ENCODE measurements at regions not wholly inside any gene's neighbourhood (a gene's known extent, or its start where the extent isn't known, plus 50 kb on each side); places are given as distances from the start of the nearest gene placed in this dataset.

- Histone ChIP-seq H3K9me3 (ENCODE audit: low read length) (no peaks in the 10 kb centered on the region), H3K27ac (ENCODE audit: low read depth, low read length) (no peak overlapping the region), H3K36me3 (ENCODE audit: insufficient read depth, low read length) (no peaks in the 10 kb centered on the region), H3K4me1 (ENCODE audit: insufficient read depth, low read length) (no peaks in the 10 kb centered on the region), H3K27me3 (ENCODE audit: insufficient read depth, low read length, poor library complexity, severe bottlenecking) (no peaks in the 10 kb centered on the region), H3K4me3 (ENCODE audit: low read length) (no peak overlapping the region)
- Mint-ChIP-seq H3K9me3 (peaks cover 3 to 44% (median 8%) of the 10 kb centered on the region in 5 donors), H3K27me3 (peaks cover 0 to 2% of the 10 kb centered on the region in 2 donors), H3K4me3 (no peak overlapping the region), H3K27ac (no peak overlapping the region), H3K36me3 (no peaks in the 10 kb centered on the region), H3K4me1 (no peaks in the 10 kb centered on the region)
- POLR2A ChIA-PET: no interaction called here
- DNase-seq: no peak
- CTCF ChIA-PET: no interaction called here
Observed at GRCh38 chr7:80403686-80404241, 108.1 kb downstream of the GNAT3 start.

GRCh38 chr7:80401708-80402107 lies 110.2 kb downstream of the GNAT3 start:
- Histone ChIP-seq H3K27ac (ENCODE audit: low read depth, low read length) (no peak overlapping the region), H3K4me1 (ENCODE audit: insufficient read depth, low read length) (no peaks in the 10 kb centered on the region), H3K27me3 (ENCODE audit: insufficient read depth, low read length, poor library complexity, severe bottlenecking) (no peaks in the 10 kb centered on the region), H3K36me3 (ENCODE audit: insufficient read depth, low read length) (no peaks in the 10 kb centered on the region), H3K4me3 (ENCODE audit: low read length) (no peak overlapping the region), H3K9me3 (ENCODE audit: low read length) (peaks cover 3% of the 10 kb centered on the region)
- ChIA-PET CTCF (no interaction called here), POLR2A (no interaction called here)
- no peak overlapping the region for H3K4me3 Mint-ChIP-seq
- DNase-seq: no peak
- H3K36me3 Mint-ChIP-seq: no peaks in the 10 kb centered on the region
- peaks cover 0 to 2% of the 10 kb centered on the region in 2 donors for H3K27me3 Mint-ChIP-seq
- no peak overlapping the region for H3K27ac Mint-ChIP-seq
- no peaks in the 10 kb centered on the region for H3K4me1 Mint-ChIP-seq
- H3K9me3 Mint-ChIP-seq: peaks cover 3 to 35% (median 6%) of the 10 kb centered on the region in 5 donors

GRCh38 chr7:80393786-80394185 lies 118.1 kb downstream of the GNAT3 start:
- no peak for DNase-seq
- peaks cover 2 to 19% (median 7%) of the 10 kb centered on the region in 5 donors for H3K9me3 Mint-ChIP-seq
- Histone ChIP-seq H3K27me3 (ENCODE audit: insufficient read depth, low read length, poor library complexity, severe bottlenecking) (no peaks in the 10 kb centered on the region), H3K36me3 (ENCODE audit: insufficient read depth, low read length) (no peaks in the 10 kb centered on the region), H3K9me3 (ENCODE audit: low read length) (peaks cover 3% of the 10 kb centered on the region), H3K27ac (ENCODE audit: low read depth, low read length) (no peak overlapping the region), H3K4me1 (ENCODE audit: insufficient read depth, low read length) (no peaks in the 10 kb centered on the region), H3K4me3 (ENCODE audit: low read length) (no peak overlapping the region)
- H3K36me3 Mint-ChIP-seq: no peaks in the 10 kb centered on the region
- ChIA-PET POLR2A (no interaction called here), CTCF (no interaction called here)
- H3K4me1 Mint-ChIP-seq: no peaks in the 10 kb centered on the region
- no peaks in the 10 kb centered on the region for H3K27me3 Mint-ChIP-seq
- H3K27ac Mint-ChIP-seq: no peak overlapping the region
- no peak overlapping the region for H3K4me3 Mint-ChIP-seq

GRCh38 chr7:80392229-80393169 lies 119.4 kb downstream of the GNAT3 start:
- no peaks in the 10 kb centered on the region for H3K4me1 ChIP-seq (ENCODE audit: insufficient read depth, low read length)
- POLR2A ChIA-PET: no interaction called here
- Mint-ChIP-seq H3K27ac (no peak overlapping the region), H3K4me1 (no peaks in the 10 kb centered on the region), H3K4me3 (no peak overlapping the region), H3K27me3 (no peaks in the 10 kb centered on the region), H3K9me3 (peaks cover 2 to 18% (median 11%) of the 10 kb centered on the region in 5 donors), H3K36me3 (no peaks in the 10 kb centered on the region)
- H3K27ac ChIP-seq (ENCODE audit: low read depth, low read length): no peak overlapping the region
- no peaks in the 10 kb centered on the region for H3K27me3 ChIP-seq (ENCODE audit: insufficient read depth, low read length, poor library complexity, severe bottlenecking)
- H3K9me3 ChIP-seq (ENCODE audit: low read length): peaks cover 2% of the 10 kb centered on the region
- H3K4me3 ChIP-seq (ENCODE audit: low read length): no peak overlapping the region
- no peaks in the 10 kb centered on the region for H3K36me3 ChIP-seq (ENCODE audit: insufficient read depth, low read length)
- CTCF ChIA-PET: no interaction called here
- DNase-seq: peak in 1 of 5 donors; percentile 16

- ChIA-PET CTCF (no interaction called here), POLR2A (no interaction called here)
- Mint-ChIP-seq H3K36me3 (no peaks in the 10 kb centered on the region), H3K27me3 (no peaks in the 10 kb centered on the region), H3K9me3 (peaks cover 5 to 22% (median 10%) of the 10 kb centered on the region in 5 donors), H3K27ac (no peak overlapping the region), H3K4me1 (no peaks in the 10 kb centered on the region), H3K4me3 (no peak overlapping the region)
- DNase-seq: no peak
- Histone ChIP-seq H3K4me1 (ENCODE audit: insufficient read depth, low read length) (no peaks in the 10 kb centered on the region), H3K27ac (ENCODE audit: low read depth, low read length) (no peak overlapping the region), H3K4me3 (ENCODE audit: low read length) (no peak overlapping the region), H3K36me3 (ENCODE audit: insufficient read depth, low read length) (no peaks in the 10 kb centered on the region), H3K27me3 (ENCODE audit: insufficient read depth, low read length, poor library complexity, severe bottlenecking) (no peaks in the 10 kb centered on the region), H3K9me3 (ENCODE audit: low read length) (no peaks in the 10 kb centered on the region)
Observed at GRCh38 chr7:80387634-80388193, 124.2 kb downstream of the GNAT3 start.

GRCh38 chr7:80386686-80387085 lies 125.2 kb downstream of the GNAT3 start:
- DNase-seq: no peak
- H3K9me3 ChIP-seq (ENCODE audit: low read length): no peaks in the 10 kb centered on the region
- no peak overlapping the region for H3K4me3 Mint-ChIP-seq
- no peak overlapping the region for H3K27ac ChIP-seq (ENCODE audit: low read depth, low read length)
- CTCF ChIA-PET: no interaction called here
- no peak overlapping the region for H3K4me3 ChIP-seq (ENCODE audit: low read length)
- H3K27me3 Mint-ChIP-seq: no peaks in the 10 kb centered on the region
- H3K4me1 Mint-ChIP-seq: no peaks in the 10 kb centered on the region
- H3K27me3 ChIP-seq (ENCODE audit: insufficient read depth, low read length, poor library complexity, severe bottlenecking): no peaks in the 10 kb centered on the region
- H3K36me3 ChIP-seq (ENCODE audit: insufficient read depth, low read length): no peaks in the 10 kb centered on the region
- H3K36me3 Mint-ChIP-seq: no peaks in the 10 kb centered on the region
- peaks cover 2 to 25% (median 9%) of the 10 kb centered on the region in 5 donors for H3K9me3 Mint-ChIP-seq
- H3K27ac Mint-ChIP-seq: no peak overlapping the region
- no peaks in the 10 kb centered on the region for H3K4me1 ChIP-seq (ENCODE audit: insufficient read depth, low read length)
- POLR2A ChIA-PET: no interaction called here

- Mint-ChIP-seq H3K27me3 (no peaks in the 10 kb centered on the region), H3K9me3 (peaks cover 2 to 23% (median 7%) of the 10 kb centered on the region in 5 donors), H3K27ac (no peak overlapping the region), H3K4me3 (no peak overlapping the region), H3K36me3 (no peaks in the 10 kb centered on the region), H3K4me1 (no peaks in the 10 kb centered on the region)
- H3K4me3 ChIP-seq (ENCODE audit: low read length): no peak overlapping the region
- H3K27me3 ChIP-seq (ENCODE audit: insufficient read depth, low read length, poor library complexity, severe bottlenecking): no peaks in the 10 kb centered on the region
- no peak overlapping the region for H3K27ac ChIP-seq (ENCODE audit: low read depth, low read length)
- no peaks in the 10 kb centered on the region for H3K4me1 ChIP-seq (ENCODE audit: insufficient read depth, low read length)
- DNase-seq: no peak
- H3K36me3 ChIP-seq (ENCODE audit: insufficient read depth, low read length): no peaks in the 10 kb centered on the region
- no peaks in the 10 kb centered on the region for H3K9me3 ChIP-seq (ENCODE audit: low read length)
- ChIA-PET CTCF (no interaction called here), POLR2A (no interaction called here)
Observed at GRCh38 chr7:80385508-80385907, 126.4 kb downstream of the GNAT3 start.

- Histone ChIP-seq H3K9me3 (ENCODE audit: low read length) (no peaks in the 10 kb centered on the region), H3K36me3 (ENCODE audit: insufficient read depth, low read length) (no peaks in the 10 kb centered on the region), H3K27me3 (ENCODE audit: insufficient read depth, low read length, poor library complexity, severe bottlenecking) (no peaks in the 10 kb centered on the region), H3K4me3 (ENCODE audit: low read length) (no peak overlapping the region), H3K27ac (ENCODE audit: low read depth, low read length) (no peak overlapping the region), H3K4me1 (ENCODE audit: insufficient read depth, low read length) (no peaks in the 10 kb centered on the region)
- ChIA-PET POLR2A (no interaction called here), CTCF (no interaction called here)
- H3K27me3 Mint-ChIP-seq: no peaks in the 10 kb centered on the region
- no peaks in the 10 kb centered on the region for H3K4me1 Mint-ChIP-seq
- no peaks in the 10 kb centered on the region for H3K36me3 Mint-ChIP-seq
- DNase-seq: no peak
- no peak overlapping the region for H3K27ac Mint-ChIP-seq
- no peak overlapping the region for H3K4me3 Mint-ChIP-seq
- H3K9me3 Mint-ChIP-seq: peaks cover 3 to 23% (median 11%) of the 10 kb centered on the region in 5 donors
Observed at GRCh38 chr7:80380957-80381356, 130.9 kb downstream of the GNAT3 start.

Measured in CD8-positive, alpha-beta memory T cell (primary cell).